HL-60 (cell line): ENCODE measurements at regions not wholly inside any gene's neighbourhood (a gene's known extent, or its start where the extent isn't known, plus 50 kb on each side); places are given as distances from the start of the nearest gene placed in this dataset.

ENCODE experiments used
- DNase-seq, 2 experiments: peaks; one replicate each; pipeline ENCODE4 v3.0.0-alpha.2; 2010 to 2020; ENCODE audit warnings: low read depth in 1 of 2, low spot score in 1 of 2
- H3K27ac ChIP-seq: fragments of 250-450 bp; sonication (Bioruptor Pico); replicated peaks from 2 replicates; pipeline ENCODE4 v1.5.1; 2020; ENCODE audit warnings: mild to moderate bottlenecking, moderate library complexity
- H3K27me3 ChIP-seq: fragments of 250-450 bp; sonication (Bioruptor Pico); 2 replicates; pipeline ENCODE4 v1.5.1; 2021; ENCODE audit warnings: mild to moderate bottlenecking, moderate library complexity; ENCODE audit not compliant: insufficient read depth, poor library complexity, severe bottlenecking
- H3K4me3 ChIP-seq: replicated peaks from 2 replicates; pipeline ENCODE4 v1.5.1; 2011; ENCODE audit warnings: mild to moderate bottlenecking, control low read depth, low read length; ENCODE audit not compliant: insufficient read depth
- CTCF ChIP-seq: IDR thresholded peaks from one replicate; pipeline ENCODE4 v1.5.1; 2011; ENCODE audit warnings: low read length, control low read depth, inconsistent platforms; ENCODE audit not compliant: insufficient read depth
- GABPA ChIP-seq: IDR thresholded peaks from 2 replicates; pipeline ENCODE4 v1.6.1; 2012; ENCODE audit warnings: low read depth
- POLR2AphosphoS5 ChIP-seq: IDR thresholded peaks from 2 replicates; pipeline ENCODE4 v1.6.1; 2012; ENCODE audit warnings: low read depth
- REST ChIP-seq: IDR thresholded peaks from 2 replicates; pipeline ENCODE4 v1.6.1; 2012; ENCODE audit warnings: low read depth; ENCODE audit not compliant: insufficient replicate concordance
- SPI1 ChIP-seq: IDR thresholded peaks from 2 replicates; pipeline ENCODE4 v1.6.1; 2012; ENCODE audit warnings: low read depth, mild to moderate bottlenecking, borderline replicate concordance

GRCh38 chr13:44768775-44769581, 192.8 kb upstream of the TSC22D1 start:
- no peaks in the 10 kb centered on the region for H3K27me3 ChIP-seq
- H3K27ac ChIP-seq, result no peak overlapping the region
- no peak for TF ChIP-seq GABPA
- no peak for TF ChIP-seq SPI1
- no peak for TF ChIP-seq REST
- DNase-seq, result no peak
- no peak overlapping the region for H3K4me3 ChIP-seq

DNA sequence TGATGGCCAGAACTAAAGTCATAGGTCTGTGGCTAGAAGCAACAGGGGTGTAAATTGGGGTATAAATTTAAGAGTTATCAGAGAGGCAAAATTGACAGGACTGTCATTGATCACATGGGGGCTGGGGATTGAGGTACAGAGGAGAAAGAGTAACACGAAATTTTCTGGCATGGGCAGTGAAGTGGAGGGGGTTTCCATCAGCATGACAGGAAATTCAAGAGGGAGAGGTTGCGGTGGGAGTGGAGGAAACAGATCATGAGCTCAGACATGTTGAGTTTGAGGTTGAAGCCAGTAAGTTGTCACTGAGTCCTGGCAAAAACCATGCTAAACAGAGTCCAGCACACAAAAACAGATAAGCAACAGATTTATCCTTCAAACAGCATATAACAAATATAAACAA, 192.1 kb upstream of the TSC22D1 start:
- Histone ChIP-seq H3K27ac (no peak overlapping the region), H3K27me3 (no peaks in the 10 kb centered on the region), H3K4me3 (no peak overlapping the region)
- no peak for DNase-seq
- TF ChIP-seq REST (no peak), CTCF (no peak)

DNA sequence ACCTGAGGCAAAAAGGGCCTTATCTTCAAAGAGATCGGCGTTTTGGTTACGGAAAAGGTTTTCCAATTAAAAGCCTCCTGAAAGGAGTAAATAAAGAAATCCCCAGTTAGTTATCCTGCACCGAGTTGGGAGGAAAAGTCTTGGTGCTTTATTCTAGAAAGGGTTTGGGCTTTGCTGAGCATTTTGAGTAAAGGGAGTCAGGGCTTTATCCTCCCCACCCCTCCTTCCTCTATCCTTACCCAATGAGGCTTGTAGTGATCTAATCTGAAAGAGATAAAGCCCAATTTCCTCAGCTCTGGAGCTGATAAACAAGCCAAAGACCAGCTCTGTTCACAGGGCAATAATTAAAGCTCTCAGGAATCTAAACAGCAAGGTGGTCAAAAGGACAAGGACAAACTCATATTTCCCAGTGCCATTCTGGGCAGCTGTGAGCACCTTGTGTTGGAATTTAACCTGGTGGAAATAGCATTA, 188.9 kb upstream of the TSC22D1 start:
- no peak for DNase-seq
- no peak overlapping the region for H3K27ac ChIP-seq
- H3K27me3 ChIP-seq, result no peaks in the 10 kb centered on the region
- no peak for TF ChIP-seq REST
- no peak for TF ChIP-seq SPI1
- TF ChIP-seq GABPA, result no peak
- TF ChIP-seq POLR2AphosphoS5, result no peak
- no peak for TF ChIP-seq CTCF
- no peak overlapping the region for H3K4me3 ChIP-seq
